ENCODE measurements at regions not wholly inside any gene's neighbourhood (a gene's known extent, or its start where the extent isn't known, plus 50 kb on each side); places are given as distances from the start of the nearest gene placed in this dataset.

- BruUV-seq (replicated peaks): no TSS peak
- Histone ChIP-seq H3K4me3 (ENCODE audit: low read depth, low read length, poor library complexity, severe bottlenecking) (no peak overlapping the region), H3K36me3 (ENCODE audit: insufficient read depth, low read length, poor library complexity, severe bottlenecking) (no peaks in the 10 kb centered on the region), H3K27me3 (replicated peaks; ENCODE audit: insufficient read depth, low read depth, low read length, poor library complexity) (no peaks in the 10 kb centered on the region), H3K27ac (ENCODE audit: low read depth, low read length, poor library complexity, severe bottlenecking) (no peak overlapping the region), H3K9me3 (ENCODE audit: low read depth, low read length, poor library complexity, severe bottlenecking) (no peaks in the 10 kb centered on the region), H3K4me1 (ENCODE audit: insufficient read depth, low read length, poor library complexity, severe bottlenecking) (no peaks in the 10 kb centered on the region)
- TF ChIP-seq EZH2 (IDR thresholded peaks at IDR 0.05; ENCODE audit: borderline replicate concordance, low read depth, low read length, poor library complexity, severe bottlenecking) (no peak), CTCF (conservative IDR thresholded peaks at IDR 0.05; ENCODE audit: low read depth, low read length) (no peak)
- POLR2A ChIA-PET (ENCODE audit: low non-redundant PET): no interaction called here
- intact Hi-C loops (cut with micrococcal nuclease; ENCODE audit: unreplicated experiment): no loop called here
- DNase-seq (ENCODE audit: low spot score): no peak
- CTCF ChIA-PET: no interaction called here
These were observed 1638.3 kb upstream of the ZEB2 start for GRCh38 chr2:146158072-146158674.

GRCh38 chr2:146147448-146148012 lies 1627.6 kb upstream of the ZEB2 start:
- Histone ChIP-seq H3K4me3 (ENCODE audit: low read depth, low read length, poor library complexity, severe bottlenecking) (no peak overlapping the region), H3K4me1 (ENCODE audit: insufficient read depth, low read length, poor library complexity, severe bottlenecking) (peaks cover 3% of the 10 kb centered on the region), H3K36me3 (ENCODE audit: insufficient read depth, low read length, poor library complexity, severe bottlenecking) (no peaks in the 10 kb centered on the region), H3K9me3 (ENCODE audit: low read depth, low read length, poor library complexity, severe bottlenecking) (no peaks in the 10 kb centered on the region), H3K27ac (ENCODE audit: low read depth, low read length, poor library complexity, severe bottlenecking) (no peak overlapping the region), H3K27me3 (replicated peaks; ENCODE audit: insufficient read depth, low read depth, low read length, poor library complexity) (no peaks in the 10 kb centered on the region)
- ChIA-PET POLR2A (ENCODE audit: low non-redundant PET) (no interaction called here), CTCF (interaction anchor here (0.6 kb wide), 1 partner anchor 510 kb away, joined by 4 read pairs; no protein-coding TSS in a partner anchor)
- no TSS peak for BruUV-seq (replicated peaks)
- peak; percentile 31 for DNase-seq (ENCODE audit: low spot score)
- intact Hi-C loops (cut with micrococcal nuclease; ENCODE audit: unreplicated experiment): no loop called here
- peak; percentile 55 for TF ChIP-seq CTCF (conservative IDR thresholded peaks at IDR 0.05; ENCODE audit: low read depth, low read length)
- no peak for TF ChIP-seq EZH2 (IDR thresholded peaks at IDR 0.05; ENCODE audit: borderline replicate concordance, low read depth, low read length, poor library complexity, severe bottlenecking)

GRCh38 chr2:146143971-146144370 lies 1624.1 kb upstream of the ZEB2 start:
- BruUV-seq (replicated peaks): no TSS peak
- H3K9me3 ChIP-seq (ENCODE audit: low read depth, low read length, poor library complexity, severe bottlenecking): no peaks in the 10 kb centered on the region
- DNase-seq (ENCODE audit: low spot score): no peak
- no peaks in the 10 kb centered on the region for H3K36me3 ChIP-seq (ENCODE audit: insufficient read depth, low read length, poor library complexity, severe bottlenecking)
- H3K27ac ChIP-seq (ENCODE audit: low read depth, low read length, poor library complexity, severe bottlenecking): no peak overlapping the region
- no peaks in the 10 kb centered on the region for H3K27me3 ChIP-seq (replicated peaks; ENCODE audit: insufficient read depth, low read depth, low read length, poor library complexity)
- TF ChIP-seq EZH2 (IDR thresholded peaks at IDR 0.05; ENCODE audit: borderline replicate concordance, low read depth, low read length, poor library complexity, severe bottlenecking): no peak
- no peak for TF ChIP-seq CTCF (conservative IDR thresholded peaks at IDR 0.05; ENCODE audit: low read depth, low read length)
- no peak overlapping the region for H3K4me3 ChIP-seq (ENCODE audit: low read depth, low read length, poor library complexity, severe bottlenecking)
- intact Hi-C loops (cut with micrococcal nuclease; ENCODE audit: unreplicated experiment): no loop called here
- peaks cover 3% of the 10 kb centered on the region for H3K4me1 ChIP-seq (ENCODE audit: insufficient read depth, low read length, poor library complexity, severe bottlenecking)
- CTCF ChIA-PET: no interaction called here
- POLR2A ChIA-PET (ENCODE audit: low non-redundant PET): no interaction called here
